Keratinocyte (primary cell): ENCODE measurements at regions not wholly inside any gene's neighbourhood (a gene's known extent, or its start where the extent isn't known, plus 50 kb on each side); places are given as distances from the start of the nearest gene placed in this dataset.

Experiments used
- DNase-seq: peaks from one replicate; pipeline ENCODE4 v3.0.0-alpha.2; 2011; ENCODE audit warnings: low read depth, missing footprints, low spot score
- FAIRE-seq: peaks from 2 replicates; lab custom pipeline; 2011; peaks lifted over from hg19 to GRCh38; lab: Jason Lieb, UNC
- H2AFZ ChIP-seq: 2 replicates; pipeline ENCODE4 v1.6.0; 2012; ENCODE audit warnings: low read length, control low read depth, inconsistent platforms; ENCODE audit not compliant: control insufficient read depth
- H3K27ac ChIP-seq: 2 replicates; pipeline ENCODE4 v1.5.1; 2011; ENCODE audit warnings: low read length; ENCODE audit not compliant: control insufficient read depth, insufficient read depth
- H3K27me3 ChIP-seq: 3 replicates; pipeline ENCODE4 v1.6.0; 2011; ENCODE audit warnings: low read length; ENCODE audit not compliant: control insufficient read depth, insufficient read depth; ENCODE audit errors: extremely low read depth
- H3K36me3 ChIP-seq, 2 experiments: 2 replicates in 1 of 2; 3 replicates in 1 of 2; pipeline ENCODE4 v1.5.1; 2011; ENCODE audit warnings: low read length in 2 of 2, mild to moderate bottlenecking in 1 of 2; ENCODE audit not compliant: control insufficient read depth in 2 of 2, insufficient read depth in 2 of 2; ENCODE audit errors: extremely low read depth in 1 of 2
- H3K4me1 ChIP-seq: 3 replicates; pipeline ENCODE4 v1.5.1; 2011; ENCODE audit warnings: low read length; ENCODE audit not compliant: control insufficient read depth, insufficient read depth; ENCODE audit errors: extremely low read depth
- H3K4me2 ChIP-seq: 3 replicates; pipeline ENCODE4 v1.6.0; 2011; ENCODE audit warnings: low read depth, low read length; ENCODE audit not compliant: control insufficient read depth, insufficient read depth; ENCODE audit errors: extremely low read depth
- H3K4me3 ChIP-seq, 3 experiments: fragments of 200-600 bp in 1 of 3; sonication (generic) in 1 of 3; 2 replicates in 2 of 3; 3 replicates in 1 of 3; pipeline ENCODE4 v1.5.1; 2011 to 2016; ENCODE audit warnings: low read length in 3 of 3, mild to moderate bottlenecking in 3 of 3, control low read depth in 2 of 3, inconsistent platforms in 1 of 3, low read depth in 1 of 3, mixed read lengths in 1 of 3, mixed run types in 1 of 3, moderate library complexity in 1 of 3; ENCODE audit not compliant: control insufficient read depth in 2 of 3, insufficient read depth in 2 of 3; ENCODE audit errors: extremely low read depth in 1 of 3
- H3K79me2 ChIP-seq: 2 replicates; pipeline ENCODE4 v1.6.0; 2012; ENCODE audit warnings: low read length; ENCODE audit not compliant: control insufficient read depth, insufficient read depth
- H3K9ac ChIP-seq: 3 replicates; pipeline ENCODE4 v1.6.0; 2011; ENCODE audit warnings: low read length; ENCODE audit not compliant: control insufficient read depth, insufficient read depth; ENCODE audit errors: extremely low read depth
- H3K9me1 ChIP-seq: 3 replicates; pipeline ENCODE4 v1.6.0; 2011; ENCODE audit warnings: low read length; ENCODE audit not compliant: control insufficient read depth, insufficient read depth; ENCODE audit errors: extremely low read depth
- H3K9me3 ChIP-seq: 2 replicates; pipeline ENCODE4 v1.5.1; 2012; ENCODE audit warnings: low read depth, low read length; ENCODE audit not compliant: control insufficient read depth
- H4K20me1 ChIP-seq: 3 replicates; pipeline ENCODE4 v1.6.0; 2011; ENCODE audit warnings: low read length; ENCODE audit not compliant: control insufficient read depth, insufficient read depth; ENCODE audit errors: extremely low read depth
- CTCF ChIP-seq, 3 experiments: IDR thresholded peaks in 1 of 3; conservative IDR thresholded peaks in 1 of 3; optimal IDR thresholded peaks in 1 of 3; 2 replicates in 2 of 3; 3 replicates in 1 of 3; pipeline versions ENCODE3 to v1.5.1; 2011; ENCODE audit warnings: low read length in 3 of 3, mild to moderate bottlenecking in 3 of 3, moderate library complexity in 2 of 3, control low read depth in 1 of 3, inconsistent platforms in 1 of 3; ENCODE audit not compliant: insufficient read depth in 2 of 3; ENCODE audit errors: extremely low read depth in 1 of 3
- EZH2 ChIP-seq: IDR thresholded peaks from one replicate; pipeline ENCODE4 v1.6.1; 2012; ENCODE audit warnings: inconsistent platforms, mild to moderate bottlenecking, low read length, moderate library complexity
- dilution Hi-C: fragments of 300-500 bp; cut with MboI; formaldehyde crosslinking; loops from one replicate; pipeline ENCODE4 v1.7.0; 2020; ENCODE audit warnings: low sequenced_read_pairs; ENCODE audit not compliant: extremely low pct_ligation_motif_present

DNA sequence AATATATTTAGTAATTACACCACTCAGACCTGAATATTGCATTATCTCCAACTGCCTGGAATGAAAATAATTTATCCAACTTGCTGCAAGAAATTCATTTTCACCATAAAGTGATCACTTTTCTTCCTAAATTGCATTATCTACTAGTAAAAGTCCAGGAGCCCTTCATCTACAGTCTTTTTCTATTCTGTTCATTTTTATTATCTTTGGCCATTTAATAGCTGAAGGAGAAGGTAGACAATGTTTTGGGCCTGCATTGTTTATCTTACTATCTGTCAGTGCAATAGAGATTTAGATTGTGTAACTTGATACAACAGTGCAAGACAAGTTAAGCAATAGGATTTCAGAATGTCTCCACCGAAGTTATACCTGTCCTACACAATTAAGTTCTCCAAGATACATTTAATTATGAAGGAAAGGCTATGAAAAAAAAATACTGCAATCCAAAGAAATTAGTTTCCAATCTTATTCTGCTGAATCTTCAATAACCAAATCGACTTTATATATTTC is 1339.7 kb upstream of the CDH6 start:
- Histone ChIP-seq H3K36me3 (no peaks in the 10 kb centered on the region), H4K20me1 (no peaks in the 10 kb centered on the region), H3K27ac (no peak overlapping the region), H3K4me3 (no peak overlapping the region), H2AFZ (no peak overlapping the region), H3K9me1 (no peaks in the 10 kb centered on the region), H3K4me1 (no peaks in the 10 kb centered on the region), H3K9ac (no peak overlapping the region), H3K4me2 (no peak overlapping the region), H3K9me3 (no peaks in the 10 kb centered on the region), H3K79me2 (no peaks in the 10 kb centered on the region), H3K27me3 (no peaks in the 10 kb centered on the region)
- no peak for DNase-seq
- dilution Hi-C loops: no loop called here
- TF ChIP-seq EZH2 (no peak), CTCF (optimal IDR thresholded peaks at IDR 0.05 in 1 of 3, IDR thresholded peaks at IDR 0.05 in 1 of 3, conservative IDR thresholded peaks at IDR 0.05 in 1 of 3; ENCODE audit: extremely low read depth in 1 of 3, insufficient read depth in 2 of 3, low read length in 3 of 3) (no peak)
- no peak for FAIRE-seq

GRCh38 chr5:29852329-29852728 is 1341.2 kb upstream of the CDH6 start:
- Histone ChIP-seq H3K36me3 (no peaks in the 10 kb centered on the region), H3K4me2 (no peak overlapping the region), H4K20me1 (no peaks in the 10 kb centered on the region), H3K79me2 (no peaks in the 10 kb centered on the region), H3K4me3 (no peak overlapping the region), H3K9ac (no peak overlapping the region), H3K9me1 (no peaks in the 10 kb centered on the region), H3K27me3 (no peaks in the 10 kb centered on the region), H3K27ac (no peak overlapping the region), H3K4me1 (no peaks in the 10 kb centered on the region), H3K9me3 (no peaks in the 10 kb centered on the region), H2AFZ (no peak overlapping the region)
- dilution Hi-C loops: no loop called here
- DNase-seq (no peak), FAIRE-seq (no peak)
- TF ChIP-seq CTCF (optimal IDR thresholded peaks at IDR 0.05 in 1 of 3, IDR thresholded peaks at IDR 0.05 in 1 of 3, conservative IDR thresholded peaks at IDR 0.05 in 1 of 3; ENCODE audit: extremely low read depth in 1 of 3, insufficient read depth in 2 of 3, low read length in 3 of 3) (no peak), EZH2 (no peak)
